ENCODE measurements at regions not wholly inside any gene's neighbourhood (a gene's known extent, or its start where the extent isn't known, plus 50 kb on each side); places are given as distances from the start of the nearest gene placed in this dataset.

GRCh38 chr12:81022531-81022930 is 55.3 kb upstream of the ACSS3 start:
- H2AFZ ChIP-seq (ENCODE audit: low read length), result no peak overlapping the region
- H4K8ac ChIP-seq (ENCODE audit: low read depth, low read length), result no peak overlapping the region
- no CpG with 5 or more reads among the region's 1 CpG for WGBS, 2 donors (ENCODE audit: extremely low coverage in 2 of 2, insufficient read length in 2 of 2, insufficient replicate concordance in 1 of 2)
- no peak overlapping the region for H3K27ac ChIP-seq (replicated peaks; ENCODE audit: low read length)
- no peak for DNase-seq (ENCODE audit: low spot score)
- H2BK120ac ChIP-seq (ENCODE audit: low read depth, low read length), result no peak overlapping the region
- no peak overlapping the region for H3K18ac ChIP-seq (ENCODE audit: low read length)
- peaks cover 0 to 4% of the 10 kb centered on the region in 2 donors for H3K4me1 ChIP-seq (ENCODE audit: control insufficient read depth in 2 of 2, insufficient read depth in 1 of 2, low read depth in 1 of 2, low read length in 2 of 2)
- no peak overlapping the region for H2AK5ac ChIP-seq (ENCODE audit: low read depth, low read length)
- H3K14ac ChIP-seq (ENCODE audit: low read length), result no peak overlapping the region
- no peak overlapping the region for H2BK12ac ChIP-seq (ENCODE audit: low read length)
- no peaks in the 10 kb centered on the region for H3K9me3 ChIP-seq (replicated peaks in 1 of 2; ENCODE audit: control insufficient read depth in 2 of 2, insufficient read depth in 1 of 2, low read depth in 1 of 2, low read length in 2 of 2)
- H2BK5ac ChIP-seq (ENCODE audit: low read length), result no peak overlapping the region
- no peak overlapping the region for H3K23ac ChIP-seq (ENCODE audit: low read depth, low read length, poor library complexity)
- H3K9ac ChIP-seq (ENCODE audit: low read depth, low read length, poor library complexity), result no peak overlapping the region
- no peak overlapping the region for H3K4me2 ChIP-seq (ENCODE audit: insufficient read depth, low read length, poor library complexity, severe bottlenecking)
- no peak overlapping the region for H4K91ac ChIP-seq (ENCODE audit: low read depth, low read length, poor library complexity)
- H3K4ac ChIP-seq (ENCODE audit: low read length), result no peak overlapping the region
- H2BK15ac ChIP-seq (ENCODE audit: low read length), result no peak overlapping the region
- H3K27me3 ChIP-seq (ENCODE audit: control insufficient read depth in 3 of 3, insufficient read depth in 3 of 3, low read depth in 1 of 3, low read length in 3 of 3), result no peaks in the 10 kb centered on the region
- no peaks in the 10 kb centered on the region for H3K36me3 ChIP-seq (replicated peaks in 1 of 2; ENCODE audit: control insufficient read depth in 2 of 2, insufficient read depth in 2 of 2, low read length in 2 of 2)
- no peak overlapping the region for H3K4me3 ChIP-seq (ENCODE audit: low read length in 2 of 2)
- H3K79me1 ChIP-seq (ENCODE audit: low read depth, low read length), result no peaks in the 10 kb centered on the region

GRCh38 chr12:81021834-81022233 is 56.0 kb upstream of the ACSS3 start:
- no peak overlapping the region for H3K4me3 ChIP-seq (ENCODE audit: low read length in 2 of 2)
- H3K4ac ChIP-seq (ENCODE audit: low read length), result no peak overlapping the region
- H3K9me3 ChIP-seq (replicated peaks in 1 of 2; ENCODE audit: control insufficient read depth in 2 of 2, insufficient read depth in 1 of 2, low read depth in 1 of 2, low read length in 2 of 2), result no peaks in the 10 kb centered on the region
- no peak overlapping the region for H2BK120ac ChIP-seq (ENCODE audit: low read depth, low read length)
- H3K9ac ChIP-seq (ENCODE audit: low read depth, low read length, poor library complexity), result no peak overlapping the region
- H3K18ac ChIP-seq (ENCODE audit: low read length), result no peak overlapping the region
- H3K27me3 ChIP-seq (ENCODE audit: control insufficient read depth in 3 of 3, insufficient read depth in 3 of 3, low read depth in 1 of 3, low read length in 3 of 3), result no peaks in the 10 kb centered on the region
- H3K36me3 ChIP-seq (replicated peaks in 1 of 2; ENCODE audit: control insufficient read depth in 2 of 2, insufficient read depth in 2 of 2, low read length in 2 of 2), result no peaks in the 10 kb centered on the region
- H2AFZ ChIP-seq (ENCODE audit: low read length), result no peak overlapping the region
- H3K14ac ChIP-seq (ENCODE audit: low read length), result no peak overlapping the region
- no peak overlapping the region for H2AK5ac ChIP-seq (ENCODE audit: low read depth, low read length)
- no peak overlapping the region for H2BK12ac ChIP-seq (ENCODE audit: low read length)
- H3K27ac ChIP-seq (replicated peaks; ENCODE audit: low read length), result no peak overlapping the region
- H4K91ac ChIP-seq (ENCODE audit: low read depth, low read length, poor library complexity), result no peak overlapping the region
- no peak overlapping the region for H3K4me2 ChIP-seq (ENCODE audit: insufficient read depth, low read length, poor library complexity, severe bottlenecking)
- no peaks in the 10 kb centered on the region for H3K79me1 ChIP-seq (ENCODE audit: low read depth, low read length)
- no peak overlapping the region for H2BK5ac ChIP-seq (ENCODE audit: low read length)
- no peak overlapping the region for H3K23ac ChIP-seq (ENCODE audit: low read depth, low read length, poor library complexity)
- WGBS, 2 donors (ENCODE audit: extremely low coverage in 2 of 2, insufficient read length in 2 of 2, insufficient replicate concordance in 1 of 2), result no CpG with 5 or more reads among the region's 1 CpG
- H4K8ac ChIP-seq (ENCODE audit: low read depth, low read length), result no peak overlapping the region
- peaks cover 0 to 4% of the 10 kb centered on the region in 2 donors for H3K4me1 ChIP-seq (ENCODE audit: control insufficient read depth in 2 of 2, insufficient read depth in 1 of 2, low read depth in 1 of 2, low read length in 2 of 2)
- DNase-seq (ENCODE audit: low spot score), result no peak
- H2BK15ac ChIP-seq (ENCODE audit: low read length), result no peak overlapping the region

GRCh38 chr12:81021131-81021748 is 56.6 kb upstream of the ACSS3 start:
- no peak for DNase-seq (ENCODE audit: low spot score)
- Histone ChIP-seq H3K23ac (ENCODE audit: low read depth, low read length, poor library complexity) (no peak overlapping the region), H3K4me1 (ENCODE audit: control insufficient read depth in 2 of 2, insufficient read depth in 1 of 2, low read depth in 1 of 2, low read length in 2 of 2) (peaks cover 0 to 4% of the 10 kb centered on the region in 2 donors), H2AK5ac (ENCODE audit: low read depth, low read length) (no peak overlapping the region), H3K79me1 (ENCODE audit: low read depth, low read length) (no peaks in the 10 kb centered on the region), H3K9ac (ENCODE audit: low read depth, low read length, poor library complexity) (no peak overlapping the region), H2BK15ac (ENCODE audit: low read length) (no peak overlapping the region), H2BK12ac (ENCODE audit: low read length) (no peak overlapping the region), H3K4me3 (ENCODE audit: low read length in 2 of 2) (no peak overlapping the region), H2BK5ac (ENCODE audit: low read length) (no peak overlapping the region), H4K91ac (ENCODE audit: low read depth, low read length, poor library complexity) (no peak overlapping the region), H3K27me3 (ENCODE audit: control insufficient read depth in 3 of 3, insufficient read depth in 3 of 3, low read depth in 1 of 3, low read length in 3 of 3) (no peaks in the 10 kb centered on the region), H2AFZ (ENCODE audit: low read length) (no peak overlapping the region), H3K18ac (ENCODE audit: low read length) (no peak overlapping the region), H3K14ac (ENCODE audit: low read length) (no peak overlapping the region), H3K9me3 (replicated peaks in 1 of 2; ENCODE audit: control insufficient read depth in 2 of 2, insufficient read depth in 1 of 2, low read depth in 1 of 2, low read length in 2 of 2) (no peaks in the 10 kb centered on the region), H4K8ac (ENCODE audit: low read depth, low read length) (no peak overlapping the region), H3K4ac (ENCODE audit: low read length) (no peak overlapping the region), H3K36me3 (replicated peaks in 1 of 2; ENCODE audit: control insufficient read depth in 2 of 2, insufficient read depth in 2 of 2, low read length in 2 of 2) (no peaks in the 10 kb centered on the region), H3K4me2 (ENCODE audit: insufficient read depth, low read length, poor library complexity, severe bottlenecking) (no peak overlapping the region), H3K27ac (replicated peaks; ENCODE audit: low read length) (no peak overlapping the region), H2BK120ac (ENCODE audit: low read depth, low read length) (no peak overlapping the region)
- no CpG with 5 or more reads among the region's 3 CpGs for WGBS, 2 donors (ENCODE audit: extremely low coverage in 2 of 2, insufficient read length in 2 of 2, insufficient replicate concordance in 1 of 2)

- Histone ChIP-seq H4K91ac (ENCODE audit: low read depth, low read length, poor library complexity) (no peak overlapping the region), H3K79me1 (ENCODE audit: low read depth, low read length) (no peaks in the 10 kb centered on the region), H3K4me3 (ENCODE audit: low read length in 2 of 2) (no peak overlapping the region), H2BK120ac (ENCODE audit: low read depth, low read length) (no peak overlapping the region), H2BK12ac (ENCODE audit: low read length) (no peak overlapping the region), H3K14ac (ENCODE audit: low read length) (no peak overlapping the region), H3K4me2 (ENCODE audit: insufficient read depth, low read length, poor library complexity, severe bottlenecking) (no peak overlapping the region), H2BK5ac (ENCODE audit: low read length) (no peak overlapping the region), H3K23ac (ENCODE audit: low read depth, low read length, poor library complexity) (no peak overlapping the region), H2AFZ (ENCODE audit: low read length) (no peak overlapping the region), H2BK15ac (ENCODE audit: low read length) (no peak overlapping the region), H3K18ac (ENCODE audit: low read length) (no peak overlapping the region), H3K27ac (replicated peaks; ENCODE audit: low read length) (no peak overlapping the region), H2AK5ac (ENCODE audit: low read depth, low read length) (no peak overlapping the region), H3K9ac (ENCODE audit: low read depth, low read length, poor library complexity) (no peak overlapping the region), H4K8ac (ENCODE audit: low read depth, low read length) (no peak overlapping the region), H3K4ac (ENCODE audit: low read length) (no peak overlapping the region), H3K27me3 (ENCODE audit: control insufficient read depth in 3 of 3, insufficient read depth in 3 of 3, low read depth in 1 of 3, low read length in 3 of 3) (no peaks in the 10 kb centered on the region), H3K4me1 (ENCODE audit: control insufficient read depth in 2 of 2, insufficient read depth in 1 of 2, low read depth in 1 of 2, low read length in 2 of 2) (no peaks in the 10 kb centered on the region), H3K36me3 (replicated peaks in 1 of 2; ENCODE audit: control insufficient read depth in 2 of 2, insufficient read depth in 2 of 2, low read length in 2 of 2) (no peaks in the 10 kb centered on the region), H3K9me3 (replicated peaks in 1 of 2; ENCODE audit: control insufficient read depth in 2 of 2, insufficient read depth in 1 of 2, low read depth in 1 of 2, low read length in 2 of 2) (no peaks in the 10 kb centered on the region)
- no peak for DNase-seq (ENCODE audit: low spot score)
- WGBS, 2 donors (ENCODE audit: extremely low coverage in 2 of 2, insufficient read length in 2 of 2, insufficient replicate concordance in 1 of 2), result no CpG with 5 or more reads among the region's 3 CpGs
Observed at GRCh38 chr12:81017792-81018191, 60.1 kb upstream of the ACSS3 start.
